ENCODE measurements at regions not wholly inside any gene's neighbourhood (a gene's known extent, or its start where the extent isn't known, plus 50 kb on each side); places are given as distances from the start of the nearest gene placed in this dataset.
"Not testable (repeated sequence)": the region's sequence is repeated elsewhere in the genome, so short reads cannot be mapped to it uniquely, and the experiment has no call there.

- no peak for DNase-seq
Measured at GRCh38 chr5:152104211-152104610, 179.6 kb upstream of the GLRA1 start.

DNA sequence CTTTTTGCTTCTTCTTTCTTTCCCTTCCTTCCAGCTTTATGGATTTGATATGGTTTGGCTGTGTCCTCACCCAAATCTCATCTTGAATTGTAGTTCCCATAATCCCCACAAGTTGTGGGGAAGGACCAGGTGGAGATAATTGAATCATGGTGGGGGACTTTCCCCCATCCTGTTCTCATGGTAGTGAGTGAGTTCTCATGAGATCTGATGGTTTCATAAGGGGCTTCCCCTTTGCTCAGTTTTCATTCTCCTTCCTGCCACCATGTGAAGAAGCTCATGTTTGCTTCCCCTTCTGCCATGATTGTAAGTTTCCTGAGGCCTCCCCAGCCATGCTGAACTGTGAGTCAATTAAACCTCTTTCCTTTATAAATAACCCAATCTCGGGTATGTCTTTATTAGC, 178.3 kb upstream of the GLRA1 start:
- not testable (repeated sequence) for DNase-seq

DNA sequence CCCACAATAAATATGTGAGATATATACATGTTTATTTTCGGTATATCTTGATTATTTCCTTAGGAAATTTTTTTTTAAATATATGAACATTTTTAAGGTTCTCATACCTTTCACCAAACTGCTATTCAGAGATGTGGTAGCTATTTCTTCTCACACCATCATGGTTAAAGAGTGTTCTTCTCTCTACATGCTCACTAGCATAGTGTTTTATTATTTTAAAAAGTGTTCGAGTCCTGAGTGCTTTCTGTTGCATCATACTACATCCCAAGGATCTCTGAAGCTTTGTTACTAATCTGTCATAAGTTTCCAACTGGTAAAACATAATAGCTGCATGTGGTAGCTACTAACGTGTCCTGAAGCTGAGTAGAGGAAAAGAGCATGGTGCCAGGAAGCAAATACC, 177.4 kb upstream of the GLRA1 start:
- DNase-seq = no peak

DNA sequence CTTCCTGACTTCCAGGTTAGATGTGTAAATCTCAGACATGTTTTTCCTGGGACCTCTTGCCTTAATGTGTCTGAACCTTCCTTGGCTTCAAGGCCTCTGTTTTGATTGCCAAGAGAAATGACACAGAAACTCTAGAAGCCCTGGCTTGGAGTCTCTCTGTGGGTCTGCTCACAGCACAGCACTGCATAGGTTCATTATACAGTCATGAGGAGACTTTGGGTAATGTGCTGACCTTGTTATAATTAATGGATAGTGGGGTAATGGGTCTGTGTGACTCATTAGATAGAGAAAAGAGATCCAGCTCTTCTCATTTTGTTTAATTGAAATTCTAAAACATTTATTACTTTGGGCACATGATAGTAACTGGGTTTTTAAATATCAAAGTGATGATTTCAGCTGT, 175.8 kb upstream of the GLRA1 start:
- no peak for DNase-seq

DNA sequence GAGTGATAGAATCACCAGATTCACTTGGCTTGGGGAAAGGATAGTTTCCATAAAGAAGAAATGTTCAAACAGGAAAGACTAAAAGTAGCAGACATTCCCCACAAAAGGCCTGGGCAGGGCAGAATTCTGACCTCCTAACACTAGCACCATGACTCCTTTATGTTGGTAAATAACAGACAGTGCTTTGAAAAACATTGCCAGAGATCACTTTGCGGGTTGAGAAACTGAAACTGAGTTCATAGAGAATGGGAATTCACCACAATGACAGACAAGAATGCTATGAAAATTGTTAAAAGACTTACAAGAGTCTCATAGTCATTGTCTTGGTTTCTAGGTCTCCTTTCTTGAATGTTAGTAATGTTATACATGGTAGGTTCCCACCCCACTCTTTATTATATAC, 172.5 kb upstream of the GLRA1 start:
- no peak for DNase-seq

- no peak for DNase-seq
Measured at GRCh38 chr5:152094716-152095115, 170.1 kb upstream of the GLRA1 start.

DNA sequence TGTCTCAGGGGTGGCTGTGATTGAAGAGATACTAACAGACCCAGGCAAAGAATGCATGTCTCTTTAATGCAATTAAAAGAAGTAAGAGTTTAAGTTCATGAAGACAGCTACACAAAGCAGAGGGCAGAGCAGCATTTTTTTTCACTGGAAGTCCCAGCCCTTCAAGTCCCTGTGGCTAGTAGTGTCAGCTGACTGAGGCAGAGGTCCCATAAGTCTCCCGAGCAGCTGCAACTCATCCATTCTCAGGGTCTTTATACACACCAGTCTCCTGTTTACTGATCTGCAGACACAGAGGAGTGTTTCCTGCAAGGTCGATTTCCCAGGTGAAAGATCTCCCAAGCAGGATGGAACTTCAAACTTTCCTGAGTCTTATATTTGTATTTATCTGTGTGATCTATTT, 169.4 kb upstream of the GLRA1 start:
- DNase-seq = no peak

DNA sequence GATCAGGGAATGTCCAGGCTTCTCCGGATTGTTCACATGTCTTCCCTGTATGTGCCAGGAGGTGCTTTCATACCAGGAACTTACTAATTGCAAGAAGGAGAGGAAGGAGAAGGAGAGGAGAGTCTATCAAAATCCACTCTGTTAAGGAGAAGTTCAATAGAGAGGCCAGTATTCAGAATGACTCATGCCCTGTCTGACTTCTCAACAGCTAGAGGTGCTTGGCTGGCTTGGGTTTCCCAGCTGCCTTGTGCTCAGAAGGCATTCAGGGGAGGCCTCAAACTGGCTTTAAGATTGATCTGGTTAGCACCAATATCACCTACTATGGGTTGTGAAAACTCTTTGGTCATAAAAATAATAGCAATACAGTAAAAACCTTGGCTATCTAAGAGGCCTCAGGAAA, 167.9 kb upstream of the GLRA1 start:
- DNase-seq = no peak

DNA sequence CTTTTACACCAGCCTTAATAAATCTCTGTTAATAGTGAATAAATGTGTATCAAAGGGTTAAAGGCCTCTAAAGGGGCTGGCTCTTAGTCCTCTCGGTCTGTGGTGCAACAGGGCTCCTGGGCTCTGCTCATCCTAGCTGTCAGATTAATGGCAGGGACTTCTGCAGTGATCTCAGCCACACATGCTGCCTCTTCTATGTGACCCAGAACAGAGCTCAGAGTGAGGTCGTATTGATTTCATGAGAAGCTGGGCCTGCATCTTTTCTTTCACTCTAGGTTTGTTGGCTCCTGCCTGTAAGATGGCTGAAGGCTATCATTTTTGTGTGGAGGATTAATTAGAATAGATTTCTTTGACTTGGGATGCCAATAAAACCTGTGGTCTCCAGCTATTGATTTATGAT, 165.0 kb upstream of the GLRA1 start:
- no peak for DNase-seq

- no peak for DNase-seq
Measured at GRCh38 chr5:152086668-152087067, 162.0 kb upstream of the GLRA1 start.

DNA sequence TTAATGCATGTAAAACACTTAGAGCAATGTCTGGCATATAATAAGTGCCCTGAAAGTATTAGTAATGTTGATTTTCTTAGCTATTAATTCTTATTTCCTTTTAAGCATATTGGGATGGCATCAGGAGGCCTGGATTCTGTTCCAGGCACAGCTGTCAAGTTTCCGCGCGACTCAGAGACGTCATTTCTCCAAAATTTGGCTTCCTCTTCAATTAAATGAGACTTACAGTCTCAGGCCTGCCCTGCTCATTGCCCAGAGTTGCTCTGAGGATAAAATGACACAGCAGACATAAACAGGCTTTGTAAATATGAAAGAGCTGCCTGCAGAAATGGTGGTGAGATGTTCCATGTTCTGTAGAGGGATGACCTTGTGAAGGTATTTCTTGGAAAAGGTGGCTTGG, 159.8 kb upstream of the GLRA1 start:
- no peak for DNase-seq

DNA sequence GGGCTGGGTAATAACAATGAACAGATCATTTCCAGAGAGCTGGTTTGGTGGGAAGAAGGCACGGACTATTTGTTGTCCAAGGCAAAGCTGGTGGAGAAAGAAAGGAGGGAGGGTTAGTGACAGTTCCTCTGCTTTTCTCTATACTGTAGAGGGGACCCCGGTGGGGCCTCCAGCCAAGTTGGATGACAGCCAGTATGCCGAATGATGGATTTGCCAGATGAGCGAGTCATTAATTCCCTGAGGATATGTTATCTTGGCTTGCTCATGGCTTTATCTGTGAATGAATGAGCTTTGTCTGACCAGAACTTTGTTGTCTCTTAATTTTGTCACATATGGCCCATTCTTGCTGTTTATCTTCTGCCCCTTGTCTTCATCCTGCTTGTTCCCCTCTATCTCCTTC, 158.6 kb upstream of the GLRA1 start:
- DNase-seq = no peak

DNA sequence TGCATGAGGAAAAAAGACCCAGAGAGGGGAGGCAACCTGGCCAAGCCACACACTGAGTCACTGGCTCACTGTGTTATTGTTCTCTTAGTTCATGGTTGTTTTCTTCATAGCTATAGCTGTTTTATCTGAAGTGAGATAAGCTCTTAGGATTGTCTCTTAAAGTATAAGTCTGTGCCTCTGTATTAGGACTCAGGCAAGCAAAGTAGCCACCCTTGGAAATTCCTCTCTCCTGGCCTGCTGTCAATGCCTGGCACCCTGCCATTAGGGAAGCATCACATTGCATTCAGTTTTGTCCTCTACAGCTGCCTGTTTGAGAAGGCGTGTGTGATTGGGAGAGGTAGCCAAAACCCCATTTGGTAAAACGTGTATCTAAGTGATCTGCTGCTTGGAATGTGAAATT, 147.4 kb upstream of the GLRA1 start:
- peak; percentile 56 for DNase-seq

- no peak for DNase-seq
Measured at GRCh38 chr5:152070591-152070990, 145.9 kb upstream of the GLRA1 start.

DNA sequence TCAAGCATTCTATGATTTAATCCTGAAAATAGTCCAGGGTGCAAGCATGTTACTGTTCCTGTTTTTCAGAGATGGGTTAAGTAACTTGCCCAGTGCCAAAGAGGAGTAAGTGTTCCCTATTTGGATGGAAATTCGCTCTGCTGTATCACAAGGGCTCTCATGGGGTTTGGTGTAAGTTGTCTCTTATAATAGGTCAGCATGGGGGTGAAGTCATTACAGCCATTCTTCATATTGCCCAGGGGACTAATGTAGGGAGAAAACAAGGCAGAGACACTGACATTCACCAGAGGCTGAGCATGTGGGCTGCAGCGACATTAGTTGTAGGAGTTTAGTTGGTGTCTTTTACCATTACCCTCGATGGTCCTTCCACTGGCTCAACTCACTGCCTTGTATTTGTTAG, 142.1 kb upstream of the GLRA1 start:
- no peak for DNase-seq

DNA sequence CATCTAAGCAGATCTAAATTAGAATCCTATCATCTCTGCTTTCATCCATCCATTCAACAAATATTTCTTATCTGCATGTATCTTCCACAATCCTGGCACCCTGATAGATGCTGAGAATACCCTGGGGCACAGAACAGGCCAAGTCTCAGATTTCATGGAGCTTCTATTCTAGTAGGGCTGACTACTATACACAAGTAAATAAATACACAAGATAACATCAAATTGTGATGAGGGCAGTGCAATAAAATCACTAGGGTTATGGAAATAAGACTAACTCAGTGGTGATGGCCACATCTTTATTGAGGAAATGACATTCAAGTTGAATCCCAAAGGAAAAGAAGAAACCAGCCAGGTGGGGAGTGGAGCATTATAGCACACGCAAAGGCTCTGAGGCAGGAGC, 138.4 kb upstream of the GLRA1 start:
- DNase-seq = no peak

- no peak for DNase-seq
Measured at GRCh38 chr5:152061095-152061494, 136.4 kb upstream of the GLRA1 start.

GRCh38 chr5:152058267-152058666, 133.6 kb upstream of the GLRA1 start:
- no peak for DNase-seq

DNA sequence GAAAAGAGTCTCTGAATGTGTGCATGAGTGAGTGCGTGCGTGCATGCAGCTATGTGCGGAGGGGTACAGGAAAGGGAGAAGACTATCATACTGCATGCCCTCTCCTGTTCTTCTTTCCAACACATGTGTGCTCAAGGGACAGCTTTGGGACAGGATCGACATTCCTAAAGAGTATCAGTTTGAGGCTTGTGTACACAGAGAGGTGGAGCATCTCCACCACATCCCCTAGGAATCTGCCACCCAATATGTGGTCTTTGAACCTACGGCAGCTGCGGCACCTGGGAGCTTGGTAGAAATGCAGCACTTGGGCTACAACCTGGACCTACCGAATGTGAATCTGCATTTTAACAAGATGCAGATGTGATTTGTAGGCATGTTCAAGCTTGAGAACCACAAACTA, 132.3 kb upstream of the GLRA1 start:
- no peak for DNase-seq

GRCh38 chr5:152052470-152052869, 127.8 kb upstream of the GLRA1 start:
- no peak for DNase-seq

DNA sequence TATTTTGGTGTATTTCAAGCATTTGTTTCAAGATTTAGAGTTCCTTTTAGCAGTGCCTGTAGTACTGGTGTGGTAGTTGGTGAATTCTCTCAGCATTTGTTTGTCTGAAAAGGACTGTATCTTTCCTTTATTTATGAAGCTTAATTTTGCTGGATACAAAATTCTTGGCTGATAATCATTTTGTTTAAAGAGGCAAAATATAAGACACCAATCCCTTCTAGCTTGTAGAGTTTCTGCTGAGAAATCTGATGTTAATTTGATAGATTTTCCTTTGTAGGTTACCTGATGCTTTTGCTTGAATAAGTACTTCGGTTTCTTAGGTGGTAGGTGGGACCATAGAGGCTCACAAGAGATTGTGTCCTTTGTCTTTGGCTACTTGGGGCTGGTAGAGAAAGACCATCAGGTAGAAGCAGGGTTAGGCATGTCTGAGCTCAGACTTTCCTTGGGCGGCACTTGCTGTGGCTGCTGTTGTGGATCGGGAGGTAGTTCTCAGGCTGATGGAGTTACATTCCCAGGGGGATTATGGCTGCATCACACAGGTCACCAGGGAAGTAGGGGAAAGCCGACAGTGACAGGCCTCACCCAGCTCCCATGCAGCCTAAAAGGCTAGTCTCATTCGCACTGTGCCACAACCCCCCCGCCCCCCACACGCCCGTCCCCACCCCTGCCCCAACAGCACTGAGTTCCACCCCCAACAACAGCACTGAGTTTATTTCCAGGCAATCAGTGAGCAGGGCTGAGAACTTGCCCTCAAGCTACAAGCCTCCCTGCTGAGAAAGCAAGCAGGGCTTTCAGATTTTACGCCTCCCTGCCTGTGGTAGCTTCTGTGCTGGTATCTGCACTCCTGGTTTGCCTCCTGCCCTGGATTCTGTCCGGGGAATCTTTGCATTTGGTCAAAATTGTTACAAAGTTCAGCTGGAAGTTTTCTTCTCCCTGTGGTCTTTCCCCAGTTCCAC, 127.1 kb upstream of the GLRA1 start:
- DNase-seq = no peak

DNA sequence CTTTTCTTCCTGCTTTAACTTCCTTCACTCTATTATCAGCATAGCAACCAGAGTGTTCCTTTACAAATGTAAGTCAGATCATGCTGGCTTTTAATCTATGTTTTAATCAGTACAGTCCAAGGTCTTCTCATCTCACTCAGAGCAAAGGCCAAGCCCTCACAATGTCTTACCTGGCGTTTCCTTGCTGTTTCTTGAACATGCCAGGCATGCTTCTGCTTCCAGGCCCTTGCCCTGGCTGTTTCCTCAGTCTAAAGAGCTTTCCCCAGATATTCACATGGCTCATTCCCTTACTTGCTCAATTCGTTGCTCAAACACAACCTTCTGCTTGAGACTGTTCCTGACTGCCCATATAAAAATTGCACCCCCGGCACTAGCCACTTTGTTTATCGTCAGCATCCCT, 121.7 kb upstream of the GLRA1 start:
- no peak for DNase-seq

GRCh38 chr5:152038856-152039255, 114.2 kb upstream of the GLRA1 start:
- not testable (repeated sequence) for DNase-seq

DNA sequence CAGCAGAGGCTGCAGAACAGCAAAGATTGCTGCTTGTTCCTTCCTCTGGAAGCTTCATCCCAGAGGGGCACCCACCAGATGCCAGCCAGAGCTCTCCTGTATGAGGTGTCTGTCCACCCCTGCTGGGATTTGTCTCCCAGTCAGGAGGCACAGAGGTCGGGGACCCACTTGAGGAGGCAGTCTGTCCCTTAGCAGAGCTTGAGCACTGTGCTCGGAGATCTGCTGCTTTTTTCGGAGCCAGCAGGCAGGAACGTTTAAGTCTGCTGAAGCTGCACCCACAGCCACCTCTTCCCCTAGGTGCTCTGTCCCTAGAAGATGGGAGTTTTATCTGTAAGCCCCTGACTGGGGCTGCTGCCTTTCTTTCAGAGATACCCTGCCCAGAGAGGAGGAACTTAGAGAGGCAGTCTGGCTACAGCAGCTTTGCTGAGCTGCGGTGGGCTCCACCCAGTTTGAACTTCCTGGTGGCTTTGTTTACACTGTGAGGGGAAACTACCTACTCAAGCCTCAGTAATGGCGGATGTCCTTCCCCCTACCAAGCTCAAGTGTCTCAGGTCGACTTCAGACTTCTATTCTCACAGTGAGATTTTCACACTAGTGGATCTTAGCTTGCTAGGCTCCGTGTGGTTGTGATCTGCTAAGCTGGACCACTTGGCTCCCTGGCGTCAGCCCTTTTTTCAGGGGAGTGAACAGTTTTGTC, 101.8 kb upstream of the GLRA1 start:
- DNase-seq = not testable (repeated sequence)

Data from right hindlimb (tissue), 1 donor.